ENCODE measurements at regions not wholly inside any gene's neighbourhood (a gene's known extent, or its start where the extent isn't known, plus 50 kb on each side); places are given as distances from the start of the nearest gene placed in this dataset.
"Not testable (repeated sequence)": the region's sequence is repeated elsewhere in the genome, so short reads cannot be mapped to it uniquely, and the experiment has no call there.

GRCh38 chr11:25613865-25614264 lies 718.1 kb upstream of the ANO3 start:
- DNase-seq (ENCODE audit: low read depth in 2 of 2) = no peak

- DNase-seq (ENCODE audit: low read depth in 2 of 2) = no peak
Observed at GRCh38 chr11:25615069-25615468, 716.9 kb upstream of the ANO3 start.

DNA sequence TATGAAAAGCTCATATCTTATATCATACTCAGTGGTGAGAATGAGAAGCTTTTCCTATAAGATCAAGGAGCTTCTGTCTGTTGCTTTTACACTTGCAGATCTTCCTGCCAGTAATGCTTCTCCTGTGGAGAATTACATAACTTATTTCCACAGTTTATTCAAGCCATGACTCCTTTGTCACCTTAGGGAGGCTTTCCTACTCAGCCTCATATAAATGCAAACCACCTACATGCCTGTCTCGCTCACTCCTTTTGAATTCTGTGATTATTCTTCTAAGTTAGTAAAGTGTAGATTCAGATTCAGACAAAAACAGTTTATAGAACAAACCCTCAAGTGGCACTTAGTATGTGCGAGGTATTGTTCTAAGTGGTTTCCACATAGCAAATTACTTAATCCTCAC lies 716.1 kb upstream of the ANO3 start:
- no peak for DNase-seq (ENCODE audit: low read depth in 2 of 2)

GRCh38 chr11:25625094-25625493 lies 706.8 kb upstream of the ANO3 start:
- no peak for DNase-seq (ENCODE audit: low read depth in 2 of 2)

GRCh38 chr11:25628030-25628429 lies 703.9 kb upstream of the ANO3 start:
- DNase-seq (ENCODE audit: low read depth in 2 of 2) = no peak

DNA sequence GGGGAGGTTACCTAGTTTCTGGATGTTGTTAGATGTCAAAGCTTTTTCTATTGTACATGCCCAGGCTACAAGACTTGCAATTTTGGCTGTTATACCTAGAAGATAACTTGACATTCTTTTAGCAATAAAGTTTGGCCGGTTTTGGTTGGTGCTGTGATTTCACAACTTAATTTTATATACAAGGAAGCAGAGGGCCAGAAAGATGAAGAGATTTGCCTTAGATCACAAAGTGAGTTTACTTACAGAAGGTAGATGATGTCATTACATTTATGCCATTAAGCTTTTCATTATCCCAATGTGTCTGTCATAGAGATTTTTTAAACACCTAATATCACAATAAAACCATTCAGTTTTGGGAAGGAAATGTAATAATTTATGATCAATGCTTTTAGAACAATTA lies 698.7 kb upstream of the ANO3 start:
- no peak for DNase-seq (ENCODE audit: low read depth in 2 of 2)

DNA sequence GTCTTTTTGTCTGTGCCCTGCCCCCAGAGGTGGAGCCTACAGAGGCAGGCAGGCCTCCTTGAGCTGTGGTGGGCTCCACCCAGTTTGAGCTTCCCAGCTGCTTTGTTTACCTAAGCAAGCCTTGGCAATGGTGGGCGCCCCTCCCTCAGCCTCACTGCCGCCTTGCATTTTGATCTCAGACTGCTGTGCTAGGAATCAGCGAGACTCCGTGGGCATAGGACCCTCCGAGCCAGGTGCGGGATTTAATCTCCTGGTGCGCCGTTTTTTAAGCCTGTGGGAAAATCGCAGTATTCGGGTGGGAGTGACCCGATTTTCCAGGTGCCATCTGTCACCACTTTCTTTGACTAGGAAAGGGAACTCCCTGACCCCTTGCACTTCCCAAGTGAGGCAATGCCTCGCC lies 682.7 kb upstream of the ANO3 start:
- DNase-seq (ENCODE audit: low read depth in 2 of 2) = not testable (repeated sequence)

DNA sequence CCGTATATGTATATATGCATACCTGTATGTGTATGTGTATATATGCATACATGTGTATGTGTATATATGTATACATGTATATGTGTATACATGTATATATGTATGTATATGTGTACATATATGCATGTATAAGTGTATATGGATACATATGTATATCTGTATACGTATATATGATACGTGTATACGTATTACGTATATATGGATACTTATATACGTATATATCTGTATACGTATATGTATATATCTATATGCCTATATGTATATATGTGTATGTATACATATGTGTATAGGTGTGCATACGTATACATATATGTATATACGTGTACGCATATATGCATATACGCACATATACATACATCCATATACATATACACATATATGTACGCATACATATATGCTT lies 681.6 kb upstream of the ANO3 start:
- no peak for DNase-seq (ENCODE audit: low read depth in 2 of 2)

- no peak for DNase-seq (ENCODE audit: low read depth in 2 of 2)
Observed at GRCh38 chr11:25655636-25656035, 676.3 kb upstream of the ANO3 start.

GRCh38 chr11:25658916-25659315 lies 673.0 kb upstream of the ANO3 start:
- DNase-seq (ENCODE audit: low read depth in 2 of 2) = no peak

GRCh38 chr11:25659706-25660105 lies 672.2 kb upstream of the ANO3 start:
- no peak for DNase-seq (ENCODE audit: low read depth in 2 of 2)

- no peak for DNase-seq (ENCODE audit: low read depth in 2 of 2)
Observed at GRCh38 chr11:25667871-25668270, 664.1 kb upstream of the ANO3 start.

DNA sequence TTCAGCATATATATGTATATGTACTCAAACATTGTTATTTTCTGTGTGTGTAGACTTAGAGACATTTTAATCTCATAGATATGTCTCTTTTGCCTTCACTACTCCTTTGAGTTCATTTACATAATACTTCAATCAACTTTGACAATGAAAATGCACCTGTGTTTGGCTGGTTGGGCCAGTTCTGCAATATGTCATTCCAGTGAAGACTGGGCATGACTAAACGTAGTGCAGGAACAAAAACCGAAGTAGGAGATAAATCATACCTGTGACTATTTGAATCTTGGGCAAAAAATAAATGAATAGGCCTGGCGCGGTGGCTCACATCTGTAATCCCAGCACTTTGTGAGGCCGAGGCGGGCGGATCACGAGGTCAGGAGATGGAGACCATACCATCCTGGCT lies 640.0 kb upstream of the ANO3 start:
- DNase-seq (ENCODE audit: low read depth in 2 of 2) = no peak

DNA sequence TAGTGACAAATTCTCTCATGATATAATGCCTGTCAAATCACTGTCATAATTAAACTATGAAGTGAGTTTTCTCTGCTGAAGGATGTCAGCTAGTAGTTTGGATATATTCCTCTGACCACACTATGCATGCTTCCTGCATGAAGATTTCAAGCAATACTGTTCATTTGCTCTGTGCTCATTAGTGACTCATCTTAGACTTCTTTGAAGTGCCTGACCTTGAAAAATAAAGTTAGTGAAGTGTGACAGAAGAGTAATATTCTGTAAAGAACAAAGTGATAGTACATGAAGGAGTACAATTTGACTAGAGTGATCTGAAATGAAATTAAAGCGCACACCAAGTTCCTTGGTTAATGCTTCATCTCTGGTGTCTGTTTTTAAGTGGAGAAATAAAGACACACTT lies 629.5 kb upstream of the ANO3 start:
- no peak for DNase-seq (ENCODE audit: low read depth in 2 of 2)

GRCh38 chr11:25710975-25711374 lies 621.0 kb upstream of the ANO3 start:
- no peak for DNase-seq (ENCODE audit: low read depth in 2 of 2)

- no peak for DNase-seq (ENCODE audit: low read depth in 2 of 2)
Observed at GRCh38 chr11:25727944-25728343, 604.0 kb upstream of the ANO3 start.

GRCh38 chr11:25730230-25730629 lies 601.7 kb upstream of the ANO3 start:
- DNase-seq (ENCODE audit: low read depth in 2 of 2) = no peak

- DNase-seq (ENCODE audit: low read depth in 2 of 2) = no peak
Observed at GRCh38 chr11:25733777-25734176, 598.2 kb upstream of the ANO3 start.

DNA sequence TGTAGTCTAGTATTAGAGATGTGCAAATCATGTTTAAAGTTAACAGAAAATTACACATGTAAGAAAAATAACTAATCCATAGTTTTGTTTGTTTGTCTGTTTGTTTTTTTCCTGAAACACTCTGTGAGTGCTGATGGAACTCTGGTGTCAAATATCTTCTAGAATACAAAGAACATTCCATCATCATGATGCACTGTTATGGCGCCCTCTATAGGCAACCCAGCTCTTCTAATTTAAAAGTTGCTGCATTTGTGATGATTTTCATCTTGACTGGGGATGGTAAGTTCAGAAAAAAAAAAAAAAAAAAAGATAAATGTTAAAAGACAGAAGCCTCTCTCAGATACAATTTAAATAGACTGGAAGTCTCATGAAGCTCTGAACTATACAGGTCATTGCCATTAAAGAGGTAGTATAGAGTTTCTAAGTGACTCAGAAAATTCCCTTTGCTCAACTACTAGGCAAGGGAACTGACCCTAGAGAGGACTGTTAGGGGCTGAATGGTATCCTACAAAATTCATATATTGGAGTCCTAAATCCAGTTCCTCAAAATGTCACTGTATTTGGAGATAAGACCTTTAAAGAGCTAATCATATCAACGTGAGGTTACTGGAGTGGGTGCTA lies 597.2 kb upstream of the ANO3 start:
- no peak for DNase-seq (ENCODE audit: low read depth in 2 of 2)

GRCh38 chr11:25737071-25737675 lies 594.8 kb upstream of the ANO3 start:
- DNase-seq (ENCODE audit: low read depth in 2 of 2) = no peak

GRCh38 chr11:25741886-25742285 lies 590.0 kb upstream of the ANO3 start:
- no peak for DNase-seq (ENCODE audit: low read depth in 2 of 2)

DNA sequence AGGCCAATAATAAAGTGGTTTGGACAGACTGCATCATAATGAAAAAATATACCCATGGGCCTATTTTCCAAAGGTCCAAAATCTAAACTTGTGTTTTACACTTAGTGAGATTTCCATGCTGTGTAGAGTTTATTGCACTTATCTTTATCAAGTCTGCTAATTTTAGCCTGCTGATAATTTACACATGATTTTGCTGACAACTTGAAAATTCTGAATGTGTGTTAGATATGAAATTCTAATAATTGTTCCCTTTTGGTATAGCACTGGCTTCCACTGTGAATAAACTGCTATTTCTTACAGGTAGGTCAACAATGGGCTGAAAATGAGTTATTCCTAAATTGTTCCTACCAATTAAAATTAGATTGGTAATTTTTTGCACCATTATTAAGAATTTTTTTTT lies 589.1 kb upstream of the ANO3 start:
- no peak for DNase-seq (ENCODE audit: low read depth in 2 of 2)

GRCh38 chr11:25755381-25755780 lies 576.5 kb upstream of the ANO3 start:
- DNase-seq (ENCODE audit: low read depth in 2 of 2) = no peak

Data from stimulated activated CD8-positive, alpha-beta memory T cell treated with anti-CD3 and anti-CD28 coated beads, Interleukin-7, amount 100 ng/mL, for 4 hours (primary cell).